Neural crest cell (in vitro differentiated cells): ENCODE measurements at regions not wholly inside any gene's neighbourhood (a gene's known extent, or its start where the extent isn't known, plus 50 kb on each side); places are given as distances from the start of the nearest gene placed in this dataset.

ENCODE experiments used
- DNase-seq: peaks from one replicate; pipeline ENCODE4 v3.0.0; 2021; ENCODE audit warnings: low read depth, mixed read lengths, low spot score
- H3K27ac Mint-ChIP-seq: one replicate; pipeline ENCODE4 v1.8.0; 2021; ENCODE audit warnings: mild to moderate bottlenecking, mixed read lengths; ENCODE audit not compliant: unreplicated experiment
- H3K27me3 Mint-ChIP-seq: 2 replicates; pipeline ENCODE4 v1.8.0; 2021; ENCODE audit warnings: low read depth, mild to moderate bottlenecking, mixed read lengths
- H3K36me3 Mint-ChIP-seq: 2 replicates; pipeline ENCODE4 v1.8.0; 2021; ENCODE audit warnings: low read depth, mild to moderate bottlenecking, mixed read lengths
- H3K4me1 Mint-ChIP-seq: 2 replicates; pipeline ENCODE4 v1.8.0; 2021; ENCODE audit warnings: mixed read lengths
- H3K4me3 Mint-ChIP-seq: one replicate; pipeline ENCODE4 v1.8.0; 2021; ENCODE audit warnings: mild to moderate bottlenecking, mixed read lengths
- H3K9me3 Mint-ChIP-seq: 2 replicates; pipeline ENCODE4 v1.8.0; 2021; ENCODE audit warnings: mixed read lengths
- TF ChIP-seq, protein P1 (sequence below): fragments of 200-600 bp; sonication (generic); conservative IDR thresholded peaks from 2 replicates; pipeline ENCODE4 v1.5.0; 2021; ENCODE audit warnings: antibody characterized with exemption, mild to moderate bottlenecking

DNA sequence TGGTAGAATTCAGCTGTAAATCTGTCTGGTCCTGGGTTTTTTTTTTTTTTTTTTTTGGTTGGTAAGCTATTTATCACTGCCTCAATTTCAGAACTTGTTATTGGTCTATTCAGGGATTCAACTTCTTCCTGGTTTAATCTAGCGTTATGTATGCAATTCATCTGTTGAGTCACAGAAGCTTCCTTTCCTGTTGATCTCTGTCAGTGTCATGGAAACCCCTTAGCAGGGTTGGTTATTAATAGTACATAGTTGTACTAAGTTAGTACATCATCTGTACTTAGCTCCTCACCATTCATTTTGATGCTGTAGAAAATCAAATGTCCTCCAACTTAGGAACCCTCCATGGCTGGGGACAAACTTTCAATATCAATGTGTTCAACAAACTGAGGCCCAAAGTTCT, 51.0 kb upstream of the BARHL2 start:
- TF ChIP-seq, protein P1, sequence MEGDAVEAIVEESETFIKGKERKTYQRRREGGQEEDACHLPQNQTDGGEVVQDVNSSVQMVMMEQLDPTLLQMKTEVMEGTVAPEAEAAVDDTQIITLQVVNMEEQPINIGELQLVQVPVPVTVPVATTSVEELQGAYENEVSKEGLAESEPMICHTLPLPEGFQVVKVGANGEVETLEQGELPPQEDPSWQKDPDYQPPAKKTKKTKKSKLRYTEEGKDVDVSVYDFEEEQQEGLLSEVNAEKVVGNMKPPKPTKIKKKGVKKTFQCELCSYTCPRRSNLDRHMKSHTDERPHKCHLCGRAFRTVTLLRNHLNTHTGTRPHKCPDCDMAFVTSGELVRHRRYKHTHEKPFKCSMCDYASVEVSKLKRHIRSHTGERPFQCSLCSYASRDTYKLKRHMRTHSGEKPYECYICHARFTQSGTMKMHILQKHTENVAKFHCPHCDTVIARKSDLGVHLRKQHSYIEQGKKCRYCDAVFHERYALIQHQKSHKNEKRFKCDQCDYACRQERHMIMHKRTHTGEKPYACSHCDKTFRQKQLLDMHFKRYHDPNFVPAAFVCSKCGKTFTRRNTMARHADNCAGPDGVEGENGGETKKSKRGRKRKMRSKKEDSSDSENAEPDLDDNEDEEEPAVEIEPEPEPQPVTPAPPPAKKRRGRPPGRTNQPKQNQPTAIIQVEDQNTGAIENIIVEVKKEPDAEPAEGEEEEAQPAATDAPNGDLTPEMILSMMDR = no peak
- peaks cover 35% of the 10 kb centered on the region for H3K27me3 Mint-ChIP-seq
- H3K36me3 Mint-ChIP-seq = no peaks in the 10 kb centered on the region
- no peak overlapping the region for H3K27ac Mint-ChIP-seq
- no peak for DNase-seq
- no peaks in the 10 kb centered on the region for H3K4me1 Mint-ChIP-seq
- H3K9me3 Mint-ChIP-seq = peaks cover 5% of the 10 kb centered on the region
- no peak overlapping the region for H3K4me3 Mint-ChIP-seq
